Tibial nerve (tissue), 3 donors: ENCODE measurements at regions not wholly inside any gene's neighbourhood (a gene's known extent, or its start where the extent isn't known, plus 50 kb on each side); places are given as distances from the start of the nearest gene placed in this dataset.
"Not testable (repeated sequence)": the region's sequence is repeated elsewhere in the genome, so short reads cannot be mapped to it uniquely, and the experiment has no call there.

Experiments
- POLR2A ChIP-seq, 2 donors: fragments of 450-650 bp; IDR thresholded peaks; one replicate each; pipeline ENCODE4 v1.6.1; 2017; ENCODE audit warnings: antibody characterized with exemption in 2 of 2, mild to moderate bottlenecking in 2 of 2, moderate library complexity in 2 of 2
- TF ChIP-seq, protein P1 (sequence below), 5 experiments: fragments of 200-600 bp in 3 of 5; fragments of 450-650 bp in 2 of 5; sonication (generic) in 3 of 5; IDR thresholded peaks; one replicate each; pipeline ENCODE4 v1.5.1; 2016 to 2019; ENCODE audit warnings: antibody characterized with exemption in 5 of 5, mild to moderate bottlenecking in 3 of 5, moderate library complexity in 2 of 5

DNA sequence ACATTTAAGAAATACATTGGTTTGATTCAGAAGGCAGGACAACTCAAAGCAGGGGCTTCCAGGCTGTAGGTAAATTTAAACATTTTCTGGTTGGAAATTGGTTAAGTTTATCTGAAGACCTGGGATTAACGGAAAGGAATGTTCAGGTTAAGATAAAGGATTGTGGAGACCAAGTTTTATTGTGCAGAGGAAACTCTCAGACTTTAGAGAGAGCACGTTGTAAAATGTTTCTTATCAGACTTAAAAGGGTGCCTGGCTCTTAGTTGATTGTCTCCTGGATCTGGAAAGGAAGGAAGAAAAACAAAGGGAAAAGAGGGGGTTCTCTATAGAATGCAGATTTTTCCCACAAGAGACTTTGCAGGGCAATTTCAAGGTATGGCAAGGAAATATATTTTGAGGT, 55.4 kb upstream of the EVL start:
- TF ChIP-seq, protein P1, sequence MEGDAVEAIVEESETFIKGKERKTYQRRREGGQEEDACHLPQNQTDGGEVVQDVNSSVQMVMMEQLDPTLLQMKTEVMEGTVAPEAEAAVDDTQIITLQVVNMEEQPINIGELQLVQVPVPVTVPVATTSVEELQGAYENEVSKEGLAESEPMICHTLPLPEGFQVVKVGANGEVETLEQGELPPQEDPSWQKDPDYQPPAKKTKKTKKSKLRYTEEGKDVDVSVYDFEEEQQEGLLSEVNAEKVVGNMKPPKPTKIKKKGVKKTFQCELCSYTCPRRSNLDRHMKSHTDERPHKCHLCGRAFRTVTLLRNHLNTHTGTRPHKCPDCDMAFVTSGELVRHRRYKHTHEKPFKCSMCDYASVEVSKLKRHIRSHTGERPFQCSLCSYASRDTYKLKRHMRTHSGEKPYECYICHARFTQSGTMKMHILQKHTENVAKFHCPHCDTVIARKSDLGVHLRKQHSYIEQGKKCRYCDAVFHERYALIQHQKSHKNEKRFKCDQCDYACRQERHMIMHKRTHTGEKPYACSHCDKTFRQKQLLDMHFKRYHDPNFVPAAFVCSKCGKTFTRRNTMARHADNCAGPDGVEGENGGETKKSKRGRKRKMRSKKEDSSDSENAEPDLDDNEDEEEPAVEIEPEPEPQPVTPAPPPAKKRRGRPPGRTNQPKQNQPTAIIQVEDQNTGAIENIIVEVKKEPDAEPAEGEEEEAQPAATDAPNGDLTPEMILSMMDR (IDR thresholded peaks at IDR 0.05) = not testable (repeated sequence)
- not testable (repeated sequence) for TF ChIP-seq POLR2A (IDR thresholded peaks at IDR 0.05)
